MCF 10A (cell line): ENCODE measurements at regions not wholly inside any gene's neighbourhood (a gene's known extent, or its start where the extent isn't known, plus 50 kb on each side); places are given as distances from the start of the nearest gene placed in this dataset.

ENCODE experiments used
- BruUV-seq: library from RNA; stranded (reverse); fragments of 400-500 nt; replicated peaks from 2 replicates; lab custom pipeline; 2021; lab: Mats Ljungman, UMichigan
- CTCF ChIA-PET: fragments of 300-600 bp; sonication (Branson Sonifier 250); formaldehyde crosslinking; extraction: SDS; loops from one replicate; lab custom pipeline; 2021; ENCODE audit warnings: antibody characterized with exemption, inconsistent platforms; lab: Yijun Ruan, JAX
- POLR2A ChIA-PET: fragments of 300-600, 350-650 bp; sonication (Branson Sonifier 250); formaldehyde crosslinking; extraction: SDS; loops from one replicate; lab custom pipeline; 2020; ENCODE audit warnings: antibody characterized with exemption, inconsistent platforms; lab: Yijun Ruan, JAX
- DNase-seq: peaks from one replicate; pipeline ENCODE4 v3.0.0-alpha.2; 2018; ENCODE audit not compliant: unreplicated experiment
- H3K27ac Mint-ChIP-seq: one replicate; pipeline ENCODE4 v1.8.0; 2022; ENCODE audit warnings: mild to moderate bottlenecking, low read depth, mixed read lengths; ENCODE audit not compliant: unreplicated experiment
- H3K27me3 Mint-ChIP-seq: one replicate; pipeline ENCODE4 v1.8.0; 2022; ENCODE audit warnings: mixed read lengths; ENCODE audit not compliant: insufficient read depth, unreplicated experiment
- H3K36me3 Mint-ChIP-seq: one replicate; pipeline ENCODE4 v1.8.0; 2022; ENCODE audit warnings: mild to moderate bottlenecking, moderate library complexity, mixed read lengths; ENCODE audit not compliant: insufficient read depth, unreplicated experiment
- H3K4me1 Mint-ChIP-seq: one replicate; pipeline ENCODE4 v1.8.0; 2022; ENCODE audit warnings: mixed read lengths; ENCODE audit not compliant: insufficient read depth, unreplicated experiment
- H3K4me3 Mint-ChIP-seq: one replicate; pipeline ENCODE4 v1.8.0; 2022; ENCODE audit warnings: mild to moderate bottlenecking, moderate library complexity, mixed read lengths; ENCODE audit not compliant: unreplicated experiment
- H3K9me3 Mint-ChIP-seq: one replicate; pipeline ENCODE4 v1.8.0; 2022; ENCODE audit warnings: mixed read lengths; ENCODE audit not compliant: unreplicated experiment
- CTCF ChIP-seq: fragments of 200-600 bp; IDR thresholded peaks from one replicate; pipeline ENCODE4 v1.8.0; 2022; ENCODE audit warnings: antibody characterized with exemption, mild to moderate bottlenecking; ENCODE audit not compliant: unreplicated experiment
- intact Hi-C: fragments of 100-400 bp; cut with micrococcal nuclease; formaldehyde crosslinking; loops from 2 replicates; pipeline ENCODE4 v1.14.1; 2022

GRCh38 chr4:104206784-104207183 is 287.9 kb downstream of the CXXC4 start:
- no peak overlapping the region for H3K4me3 Mint-ChIP-seq
- H3K27me3 Mint-ChIP-seq: no peaks in the 10 kb centered on the region
- H3K36me3 Mint-ChIP-seq: no peaks in the 10 kb centered on the region
- H3K27ac Mint-ChIP-seq: no peak overlapping the region
- H3K9me3 Mint-ChIP-seq: no peaks in the 10 kb centered on the region
- no peak for TF ChIP-seq CTCF
- DNase-seq: no peak
- no peaks in the 10 kb centered on the region for H3K4me1 Mint-ChIP-seq
- ChIA-PET CTCF (no interaction called here), POLR2A (no interaction called here)
- intact Hi-C loops: no loop called here
- BruUV-seq: no TSS peak

- ChIA-PET POLR2A (no interaction called here), CTCF (no interaction called here)
- Mint-ChIP-seq H3K27ac (no peak overlapping the region), H3K4me1 (no peaks in the 10 kb centered on the region), H3K27me3 (no peaks in the 10 kb centered on the region), H3K9me3 (no peaks in the 10 kb centered on the region), H3K4me3 (no peak overlapping the region), H3K36me3 (no peaks in the 10 kb centered on the region)
- BruUV-seq: no TSS peak
- TF ChIP-seq CTCF: no peak
- intact Hi-C loops: no loop called here
- peak; percentile 43 for DNase-seq
Measured at GRCh38 chr4:104205116-104205515, 289.6 kb downstream of the CXXC4 start.

DNA sequence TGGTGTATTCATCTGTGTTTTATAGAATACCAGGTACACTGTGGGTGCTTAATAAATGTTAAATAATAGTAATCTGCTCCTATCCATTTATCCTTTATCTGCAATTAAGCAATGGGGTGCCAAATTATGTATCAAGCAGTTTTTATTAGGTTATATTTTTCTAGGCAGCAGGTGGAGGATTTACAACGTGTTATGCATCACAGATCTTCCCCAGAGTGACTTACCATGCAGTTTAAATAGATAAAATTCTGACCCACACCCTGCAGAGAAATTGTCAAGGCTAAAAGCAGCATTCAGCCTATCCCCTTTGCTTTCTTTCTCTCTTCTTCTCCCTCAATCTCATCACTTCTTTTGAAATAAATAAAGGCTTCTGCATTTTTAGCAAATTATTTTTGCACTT is 306.4 kb downstream of the CXXC4 start:
- CTCF ChIA-PET: interaction anchor here (0.6 kb wide), 1 partner anchor 1136 kb away, joined by 3 read pairs; no protein-coding TSS in a partner anchor
- Mint-ChIP-seq H3K36me3 (no peaks in the 10 kb centered on the region), H3K4me1 (no peaks in the 10 kb centered on the region), H3K27ac (no peak overlapping the region), H3K27me3 (no peaks in the 10 kb centered on the region), H3K4me3 (no peak overlapping the region), H3K9me3 (no peaks in the 10 kb centered on the region)
- DNase-seq: no peak
- no peak for TF ChIP-seq CTCF
- intact Hi-C loops: no loop called here
- POLR2A ChIA-PET: no interaction called here
- BruUV-seq: no TSS peak

- intact Hi-C loops: no loop called here
- ChIA-PET CTCF (interaction anchor here (0.5 to 1.1 kb wide), 3 partner anchors 24 to 693 kb away, joined by 3 to 4 read pairs (median 3); no protein-coding TSS in a partner anchor), POLR2A (interaction anchor here (0.6 kb wide), 1 partner anchor 969 kb away, joined by 3 read pairs; no protein-coding TSS in a partner anchor)
- H3K36me3 Mint-ChIP-seq: no peaks in the 10 kb centered on the region
- H3K9me3 Mint-ChIP-seq: no peaks in the 10 kb centered on the region
- H3K4me3 Mint-ChIP-seq: no peak overlapping the region
- H3K27ac Mint-ChIP-seq: no peak overlapping the region
- H3K4me1 Mint-ChIP-seq: no peaks in the 10 kb centered on the region
- no peaks in the 10 kb centered on the region for H3K27me3 Mint-ChIP-seq
- no peak for TF ChIP-seq CTCF
- no TSS peak for BruUV-seq
- no peak for DNase-seq
Measured at GRCh38 chr4:104169437-104169836, 325.3 kb downstream of the CXXC4 start.
